Uterus (tissue), 2 donors: ENCODE measurements at regions not wholly inside any gene's neighbourhood (a gene's known extent, or its start where the extent isn't known, plus 50 kb on each side); places are given as distances from the start of the nearest gene placed in this dataset.

Experiments used
- POLR2A ChIP-seq, 2 donors: fragments of 450-650 bp; IDR thresholded peaks; one replicate each; pipeline ENCODE4 v1.6.1; 2016; ENCODE audit warnings: antibody characterized with exemption in 2 of 2, mild to moderate bottlenecking in 1 of 2, moderate library complexity in 1 of 2
- TF ChIP-seq, protein P1 (sequence below), 4 experiments: fragments of 200-600 bp in 2 of 4; fragments of 450-650 bp in 2 of 4; sonication (generic) in 2 of 4; IDR thresholded peaks; one replicate each; pipeline ENCODE4 v1.5.1; 2016 to 2019; ENCODE audit warnings: antibody characterized with exemption in 4 of 4, mild to moderate bottlenecking in 2 of 4, moderate library complexity in 1 of 4

DNA sequence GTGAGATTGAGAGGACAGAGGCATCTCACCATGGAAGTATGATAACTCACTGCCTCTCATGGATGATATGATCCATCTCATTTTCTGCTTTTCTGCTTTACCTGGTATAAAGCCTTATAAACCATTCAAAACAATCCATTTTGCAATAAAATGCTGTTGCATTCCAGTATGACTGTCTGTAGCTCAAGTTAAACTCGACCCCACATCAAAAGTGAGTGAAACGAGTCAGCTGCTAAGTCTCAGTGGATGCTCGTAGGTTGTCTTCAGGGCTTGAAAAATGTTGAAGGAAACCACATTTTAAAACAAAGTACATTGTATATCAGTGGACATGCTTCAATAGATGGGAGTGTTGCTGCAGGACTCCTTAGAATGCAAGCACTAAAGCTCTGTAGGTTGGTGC, 839.0 kb downstream of the TUSC7 start:
- no peak for TF ChIP-seq POLR2A (IDR thresholded peaks at IDR 0.05)
- TF ChIP-seq, protein P1, sequence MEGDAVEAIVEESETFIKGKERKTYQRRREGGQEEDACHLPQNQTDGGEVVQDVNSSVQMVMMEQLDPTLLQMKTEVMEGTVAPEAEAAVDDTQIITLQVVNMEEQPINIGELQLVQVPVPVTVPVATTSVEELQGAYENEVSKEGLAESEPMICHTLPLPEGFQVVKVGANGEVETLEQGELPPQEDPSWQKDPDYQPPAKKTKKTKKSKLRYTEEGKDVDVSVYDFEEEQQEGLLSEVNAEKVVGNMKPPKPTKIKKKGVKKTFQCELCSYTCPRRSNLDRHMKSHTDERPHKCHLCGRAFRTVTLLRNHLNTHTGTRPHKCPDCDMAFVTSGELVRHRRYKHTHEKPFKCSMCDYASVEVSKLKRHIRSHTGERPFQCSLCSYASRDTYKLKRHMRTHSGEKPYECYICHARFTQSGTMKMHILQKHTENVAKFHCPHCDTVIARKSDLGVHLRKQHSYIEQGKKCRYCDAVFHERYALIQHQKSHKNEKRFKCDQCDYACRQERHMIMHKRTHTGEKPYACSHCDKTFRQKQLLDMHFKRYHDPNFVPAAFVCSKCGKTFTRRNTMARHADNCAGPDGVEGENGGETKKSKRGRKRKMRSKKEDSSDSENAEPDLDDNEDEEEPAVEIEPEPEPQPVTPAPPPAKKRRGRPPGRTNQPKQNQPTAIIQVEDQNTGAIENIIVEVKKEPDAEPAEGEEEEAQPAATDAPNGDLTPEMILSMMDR (IDR thresholded peaks at IDR 0.05): no peak
